ENCODE measurements at regions not wholly inside any gene's neighbourhood (a gene's known extent, or its start where the extent isn't known, plus 50 kb on each side); places are given as distances from the start of the nearest gene placed in this dataset.

- intact Hi-C loops (cut with DNase I; ENCODE audit: low total_unique reads): no loop called here
- Histone ChIP-seq H3K27me3 (no peaks in the 10 kb centered on the region), H3K27ac (no peak overlapping the region), H3K9me3 (no peaks in the 10 kb centered on the region), H3K4me1 (no peaks in the 10 kb centered on the region), H3K4me3 (no peak overlapping the region), H3K36me3 (no peaks in the 10 kb centered on the region)
- TF ChIP-seq CTCF (IDR thresholded peaks at IDR 0.05) (no peak), POLR2A (IDR thresholded peaks at IDR 0.05) (no peak)
- no peak for DNase-seq
Observed at GRCh38 chr2:191559569-191559968, 118.4 kb upstream of the NABP1 start.

- TF ChIP-seq CTCF (IDR thresholded peaks at IDR 0.05): no peak
- no peak overlapping the region for H3K27ac ChIP-seq
- intact Hi-C loops (cut with DNase I; ENCODE audit: low total_unique reads): loop anchor here (10.0 kb wide), 1 partner anchor 134 kb away; no protein-coding TSS in a partner anchor
Observed at GRCh38 chr2:191560411-191560980, 117.4 kb upstream of the NABP1 start.

GRCh38 chr2:191565120-191565519 is 112.8 kb upstream of the NABP1 start:
- Histone ChIP-seq H3K36me3 (no peaks in the 10 kb centered on the region), H3K4me3 (no peak overlapping the region), H3K9me3 (no peaks in the 10 kb centered on the region), H3K27ac (no peak overlapping the region), H3K27me3 (no peaks in the 10 kb centered on the region), H3K4me1 (no peaks in the 10 kb centered on the region)
- intact Hi-C loops (cut with DNase I; ENCODE audit: low total_unique reads): loop anchor here (10.0 kb wide), 1 partner anchor 130 kb away; no protein-coding TSS in a partner anchor
- no peak for TF ChIP-seq POLR2A (IDR thresholded peaks at IDR 0.05)
- TF ChIP-seq CTCF (IDR thresholded peaks at IDR 0.05): no peak
- no peak for DNase-seq

More at GRCh38 chr2:191560411-191560980, 117.4 kb upstream of the NABP1 start:
- H3K4me1 ChIP-seq: no peaks in the 10 kb centered on the region
- H3K36me3 ChIP-seq: no peaks in the 10 kb centered on the region
- H3K4me3 ChIP-seq: no peak overlapping the region
- H3K27me3 ChIP-seq: no peaks in the 10 kb centered on the region
- DNase-seq: no peak
- no peaks in the 10 kb centered on the region for H3K9me3 ChIP-seq

GRCh38 chr2:191565647-191566198 is 112.2 kb upstream of the NABP1 start:
- H3K27me3 ChIP-seq: no peaks in the 10 kb centered on the region
- intact Hi-C loops (cut with DNase I; ENCODE audit: low total_unique reads): loop anchor here (10.0 kb wide), 1 partner anchor 129 kb away; no protein-coding TSS in a partner anchor
- no peak for DNase-seq

More at GRCh38 chr2:191565647-191566198, 112.2 kb upstream of the NABP1 start:
- no peak overlapping the region for H3K4me3 ChIP-seq
- TF ChIP-seq POLR2A (IDR thresholded peaks at IDR 0.05): no peak
- no peak for TF ChIP-seq CTCF (IDR thresholded peaks at IDR 0.05)
- no peaks in the 10 kb centered on the region for H3K9me3 ChIP-seq
- no peaks in the 10 kb centered on the region for H3K4me1 ChIP-seq
- no peaks in the 10 kb centered on the region for H3K36me3 ChIP-seq
- H3K27ac ChIP-seq: no peak overlapping the region
